SU-DHL-6 (cell line): ENCODE measurements at regions not wholly inside any gene's neighbourhood (a gene's known extent, or its start where the extent isn't known, plus 50 kb on each side); places are given as distances from the start of the nearest gene placed in this dataset.

Source experiments
- EZH2phosphoT487 ChIP-seq: fragments of 200-600 bp; sonication (generic), shearing (Covaris generic); conservative IDR thresholded peaks from 2 replicates; pipeline ENCODE4 v1.6.1; 2018; ENCODE audit warnings: mild to moderate bottlenecking, antibody characterized with exemption, low read length, moderate library complexity, mixed read lengths
- TF ChIP-seq, protein P1 (sequence below): fragments of 200-600 bp; sonication (generic); IDR thresholded peaks from one replicate; pipeline ENCODE4 v1.5.1; 2017; ENCODE audit warnings: antibody characterized with exemption, mild to moderate bottlenecking, low read length, moderate library complexity; ENCODE audit not compliant: insufficient read depth, poor library complexity, severe bottlenecking

GRCh38 chr1:5572794-5573193, 419.4 kb downstream of the NPHP4 start:
- TF ChIP-seq, protein P1, sequence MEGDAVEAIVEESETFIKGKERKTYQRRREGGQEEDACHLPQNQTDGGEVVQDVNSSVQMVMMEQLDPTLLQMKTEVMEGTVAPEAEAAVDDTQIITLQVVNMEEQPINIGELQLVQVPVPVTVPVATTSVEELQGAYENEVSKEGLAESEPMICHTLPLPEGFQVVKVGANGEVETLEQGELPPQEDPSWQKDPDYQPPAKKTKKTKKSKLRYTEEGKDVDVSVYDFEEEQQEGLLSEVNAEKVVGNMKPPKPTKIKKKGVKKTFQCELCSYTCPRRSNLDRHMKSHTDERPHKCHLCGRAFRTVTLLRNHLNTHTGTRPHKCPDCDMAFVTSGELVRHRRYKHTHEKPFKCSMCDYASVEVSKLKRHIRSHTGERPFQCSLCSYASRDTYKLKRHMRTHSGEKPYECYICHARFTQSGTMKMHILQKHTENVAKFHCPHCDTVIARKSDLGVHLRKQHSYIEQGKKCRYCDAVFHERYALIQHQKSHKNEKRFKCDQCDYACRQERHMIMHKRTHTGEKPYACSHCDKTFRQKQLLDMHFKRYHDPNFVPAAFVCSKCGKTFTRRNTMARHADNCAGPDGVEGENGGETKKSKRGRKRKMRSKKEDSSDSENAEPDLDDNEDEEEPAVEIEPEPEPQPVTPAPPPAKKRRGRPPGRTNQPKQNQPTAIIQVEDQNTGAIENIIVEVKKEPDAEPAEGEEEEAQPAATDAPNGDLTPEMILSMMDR, result no peak
- no peak for TF ChIP-seq EZH2phosphoT487
